HEK293 (cell line): ENCODE measurements at regions not wholly inside any gene's neighbourhood (a gene's known extent, or its start where the extent isn't known, plus 50 kb on each side); places are given as distances from the start of the nearest gene placed in this dataset.

Experiments used
- CTCF ChIA-PET: fragments of 350-600 bp; formaldehyde crosslinking; extraction: SDS; loops from one replicate; lab custom pipeline; 2021; ENCODE audit warnings: antibody characterized with exemption; lab: Yijun Ruan, JAX
- POLR2A ChIA-PET: fragments of 300-600 bp; formaldehyde crosslinking; extraction: SDS; loops from one replicate; lab custom pipeline; 2020; ENCODE audit warnings: antibody characterized with exemption, inconsistent platforms; lab: Yijun Ruan, JAX
- H3K27ac ChIP-seq: fragments of 200-500 bp; sonication (Bioruptor generic); 2 replicates; pipeline ENCODE4 v1.5.1; 2014; ENCODE audit warnings: low read depth, low read length, control low read depth, inconsistent platforms; ENCODE audit errors: extremely low read depth
- H3K36me3 ChIP-seq, 2 experiments: fragments of 200-500 bp in 1 of 2; sonication (Bioruptor generic) in 1 of 2; 1 replicate in 1 of 2; 2 replicates in 1 of 2; pipeline ENCODE4 v1.5.1; 2014 to 2017; ENCODE audit warnings: inconsistent platforms in 2 of 2, low read length in 2 of 2; ENCODE audit not compliant: control insufficient read depth in 2 of 2, insufficient read depth in 1 of 2
- H3K4me1 ChIP-seq: fragments of 200-500 bp; sonication (Bioruptor generic); 2 replicates; pipeline ENCODE4 v1.5.1; 2014; ENCODE audit warnings: mild to moderate bottlenecking, low read length, inconsistent platforms; ENCODE audit not compliant: control insufficient read depth, insufficient read depth
- H3K4me3 ChIP-seq: 2 replicates; pipeline ENCODE4 v1.5.1; 2011; ENCODE audit warnings: low read depth, mild to moderate bottlenecking, control low read depth, low read length, moderate library complexity
- H3K9me3 ChIP-seq: fragments of 200-500 bp; sonication (Bioruptor generic); 2 replicates; pipeline ENCODE4 v1.5.1; 2014; ENCODE audit warnings: low read depth, low read length, inconsistent platforms; ENCODE audit not compliant: control insufficient read depth, insufficient read depth
- GLI2 ChIP-seq: fragments of 450-650 bp; formaldehyde crosslinking; IDR thresholded peaks from 2 replicates; pipeline ENCODE4; 2017; ENCODE audit warnings: missing biosample characterization, missing genetic modification characterization, low read depth, borderline replicate concordance
- KLF8 ChIP-seq: fragments of 450-650 bp; formaldehyde crosslinking; IDR thresholded peaks from 2 replicates; pipeline ENCODE4 v1.5.1; 2016; ENCODE audit warnings: missing biosample characterization, missing genetic modification characterization
- OSR2 ChIP-seq: fragments of 450-650 bp; formaldehyde crosslinking; IDR thresholded peaks from 2 replicates; pipeline ENCODE4 v1.5.1; 2016; ENCODE audit warnings: missing biosample characterization, missing genetic modification characterization
- ZBTB48 ChIP-seq: fragments of 450-650 bp; formaldehyde crosslinking; IDR thresholded peaks from 2 replicates; pipeline ENCODE4 v1.5.1; 2016; ENCODE audit warnings: missing biosample characterization, missing genetic modification characterization
- ZNF10 ChIP-seq: fragments of 450-650 bp; formaldehyde crosslinking; IDR thresholded peaks from 2 replicates; pipeline ENCODE4 v1.5.1; 2017; ENCODE audit warnings: missing biosample characterization, missing genetic modification characterization
- ZNF138 ChIP-seq: fragments of 450-650 bp; formaldehyde crosslinking; IDR thresholded peaks from 2 replicates; pipeline ENCODE4 v1.5.1; 2016; ENCODE audit warnings: missing biosample characterization, missing genetic modification characterization, borderline replicate concordance
- ZNF175 ChIP-seq: fragments of 450-650 bp; formaldehyde crosslinking; IDR thresholded peaks from 2 replicates; pipeline ENCODE4 v1.5.1; 2016; ENCODE audit warnings: missing biosample characterization, missing genetic modification characterization
- ZNF302 ChIP-seq: fragments of 450-650 bp; formaldehyde crosslinking; IDR thresholded peaks from 2 replicates; pipeline ENCODE4 v1.5.1; 2016; ENCODE audit warnings: missing biosample characterization, missing genetic modification characterization, low read depth
- ZNF324 ChIP-seq: fragments of 450-650 bp; formaldehyde crosslinking; IDR thresholded peaks from 2 replicates; pipeline ENCODE4 v1.5.1; 2016; ENCODE audit warnings: missing biosample characterization, missing genetic modification characterization
- ZNF335 ChIP-seq: fragments of 450-650 bp; formaldehyde crosslinking; conservative IDR thresholded peaks from 2 replicates; pipeline ENCODE4 v1.5.1; 2016; ENCODE audit warnings: missing biosample characterization, missing genetic modification characterization
- ZNF341 ChIP-seq: fragments of 450-650 bp; formaldehyde crosslinking; IDR thresholded peaks from 2 replicates; pipeline ENCODE4; 2016; ENCODE audit warnings: low read depth, missing biosample characterization, missing genetic modification characterization
- ZNF391 ChIP-seq: fragments of 450-650 bp; formaldehyde crosslinking; IDR thresholded peaks from 2 replicates; pipeline ENCODE4 v1.5.1; 2016; ENCODE audit warnings: low read depth, missing biosample characterization, missing genetic modification characterization, borderline replicate concordance
- ZNF514 ChIP-seq: fragments of 450-650 bp; formaldehyde crosslinking; IDR thresholded peaks from 2 replicates; pipeline ENCODE4 v1.5.1; 2016; ENCODE audit warnings: missing biosample characterization, missing genetic modification characterization
- ZNF558 ChIP-seq: fragments of 450-650 bp; formaldehyde crosslinking; IDR thresholded peaks from 2 replicates; pipeline ENCODE4 v1.5.1; 2016; ENCODE audit warnings: missing biosample characterization, missing genetic modification characterization
- ZNF596 ChIP-seq: fragments of 450-650 bp; IDR thresholded peaks from 2 replicates; pipeline ENCODE4 v1.5.0; 2018; ENCODE audit warnings: missing biosample characterization, mild to moderate bottlenecking, missing genetic modification characterization, moderate library complexity
- ZNF621 ChIP-seq: fragments of 450-650 bp; formaldehyde crosslinking; IDR thresholded peaks from 2 replicates; pipeline ENCODE4 v1.5.1; 2017; ENCODE audit warnings: missing biosample characterization, missing genetic modification characterization
- ZNF701 ChIP-seq: fragments of 450-650 bp; formaldehyde crosslinking; IDR thresholded peaks from 2 replicates; pipeline ENCODE4 v1.5.1; 2016; ENCODE audit warnings: missing biosample characterization, missing genetic modification characterization
- TF ChIP-seq, protein P1 (sequence below): IDR thresholded peaks from 2 replicates; pipeline ENCODE4 v1.6.1; 2011; ENCODE audit warnings: mild to moderate bottlenecking, low read depth, low read length, borderline replicate concordance
- TF ChIP-seq, protein P2 (sequence below): fragments of 450-650 bp; formaldehyde crosslinking; IDR thresholded peaks from 2 replicates; pipeline ENCODE4 v1.5.1; 2016; ENCODE audit warnings: missing biosample characterization, missing genetic modification characterization
- TF ChIP-seq, protein P3 (sequence below): fragments of 450-650 bp; formaldehyde crosslinking; IDR thresholded peaks from 2 replicates; pipeline ENCODE4 v1.5.1; 2016; ENCODE audit warnings: missing biosample characterization, missing genetic modification characterization
- TF ChIP-seq, protein P4 (sequence below): fragments of 450-650 bp; IDR thresholded peaks from 2 replicates; pipeline ENCODE4 v1.5.1; 2018; ENCODE audit warnings: missing biosample characterization, missing genetic modification characterization
- TF ChIP-seq, protein P5 (sequence below): fragments of 450-650 bp; formaldehyde crosslinking; IDR thresholded peaks from 2 replicates; pipeline ENCODE4 v1.5.1; 2016; ENCODE audit warnings: missing biosample characterization, missing genetic modification characterization

DNA sequence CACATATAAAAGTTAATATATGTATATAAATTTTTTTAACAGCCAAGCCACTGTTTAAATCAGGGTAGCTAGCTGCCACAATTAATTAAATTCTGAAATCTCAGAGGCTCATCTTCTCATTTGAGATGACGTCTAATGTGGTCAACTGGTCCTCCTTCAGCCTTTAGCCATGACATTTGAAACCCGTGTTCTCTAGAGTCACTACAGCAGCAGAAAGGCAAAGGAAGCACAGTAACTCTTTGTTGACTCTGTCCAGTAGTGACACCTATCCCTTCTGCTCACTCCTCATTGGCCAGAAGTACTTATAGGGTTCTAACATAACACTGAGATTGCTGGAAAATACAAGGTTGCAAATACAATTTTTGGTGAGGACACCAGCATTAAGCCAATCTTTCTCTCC lies 555.5 kb downstream of the ETV1 start (continued):
- TF ChIP-seq ZNF324 (tag by site-specific recombination): no peak
- TF ChIP-seq, protein P1, sequence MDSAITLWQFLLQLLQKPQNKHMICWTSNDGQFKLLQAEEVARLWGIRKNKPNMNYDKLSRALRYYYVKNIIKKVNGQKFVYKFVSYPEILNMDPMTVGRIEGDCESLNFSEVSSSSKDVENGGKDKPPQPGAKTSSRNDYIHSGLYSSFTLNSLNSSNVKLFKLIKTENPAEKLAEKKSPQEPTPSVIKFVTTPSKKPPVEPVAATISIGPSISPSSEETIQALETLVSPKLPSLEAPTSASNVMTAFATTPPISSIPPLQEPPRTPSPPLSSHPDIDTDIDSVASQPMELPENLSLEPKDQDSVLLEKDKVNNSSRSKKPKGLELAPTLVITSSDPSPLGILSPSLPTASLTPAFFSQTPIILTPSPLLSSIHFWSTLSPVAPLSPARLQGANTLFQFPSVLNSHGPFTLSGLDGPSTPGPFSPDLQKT: no peak
- TF ChIP-seq, protein P2, sequence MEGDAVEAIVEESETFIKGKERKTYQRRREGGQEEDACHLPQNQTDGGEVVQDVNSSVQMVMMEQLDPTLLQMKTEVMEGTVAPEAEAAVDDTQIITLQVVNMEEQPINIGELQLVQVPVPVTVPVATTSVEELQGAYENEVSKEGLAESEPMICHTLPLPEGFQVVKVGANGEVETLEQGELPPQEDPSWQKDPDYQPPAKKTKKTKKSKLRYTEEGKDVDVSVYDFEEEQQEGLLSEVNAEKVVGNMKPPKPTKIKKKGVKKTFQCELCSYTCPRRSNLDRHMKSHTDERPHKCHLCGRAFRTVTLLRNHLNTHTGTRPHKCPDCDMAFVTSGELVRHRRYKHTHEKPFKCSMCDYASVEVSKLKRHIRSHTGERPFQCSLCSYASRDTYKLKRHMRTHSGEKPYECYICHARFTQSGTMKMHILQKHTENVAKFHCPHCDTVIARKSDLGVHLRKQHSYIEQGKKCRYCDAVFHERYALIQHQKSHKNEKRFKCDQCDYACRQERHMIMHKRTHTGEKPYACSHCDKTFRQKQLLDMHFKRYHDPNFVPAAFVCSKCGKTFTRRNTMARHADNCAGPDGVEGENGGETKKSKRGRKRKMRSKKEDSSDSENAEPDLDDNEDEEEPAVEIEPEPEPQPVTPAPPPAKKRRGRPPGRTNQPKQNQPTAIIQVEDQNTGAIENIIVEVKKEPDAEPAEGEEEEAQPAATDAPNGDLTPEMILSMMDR: no peak

DNA sequence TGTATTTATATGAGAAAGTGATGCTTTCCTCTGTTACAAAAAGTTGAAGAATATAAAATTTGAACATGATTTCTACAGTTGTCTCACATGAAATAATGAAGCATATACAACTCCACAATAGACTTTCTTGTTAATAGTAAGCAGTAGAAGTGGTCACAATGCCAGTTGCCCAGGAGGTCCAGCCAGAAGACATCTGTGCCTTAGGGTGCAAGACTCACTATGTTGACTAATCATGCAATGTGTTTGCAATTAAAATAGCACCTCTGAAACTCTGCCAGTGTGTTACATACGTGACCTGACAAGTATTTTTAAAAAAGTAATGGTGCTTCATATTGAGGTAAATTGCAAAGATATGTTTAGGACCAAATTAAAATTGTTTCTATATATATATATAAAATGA lies 547.2 kb downstream of the ETV1 start:
- Histone ChIP-seq H3K36me3 (no peaks in the 10 kb centered on the region), H3K9me3 (no peaks in the 10 kb centered on the region)
- TF ChIP-seq ZNF701 (tag by site-specific recombination) (no peak), ZNF10 (no peak), ZNF335 (tag by site-specific recombination) (no peak)
- TF ChIP-seq, all 188 proteins: peak for 0
- no peak overlapping the region for H3K27ac ChIP-seq
- no peak overlapping the region for H3K4me3 ChIP-seq
- ChIA-PET CTCF (no interaction called here), POLR2A (no interaction called here)
- no peaks in the 10 kb centered on the region for H3K4me1 ChIP-seq

DNA sequence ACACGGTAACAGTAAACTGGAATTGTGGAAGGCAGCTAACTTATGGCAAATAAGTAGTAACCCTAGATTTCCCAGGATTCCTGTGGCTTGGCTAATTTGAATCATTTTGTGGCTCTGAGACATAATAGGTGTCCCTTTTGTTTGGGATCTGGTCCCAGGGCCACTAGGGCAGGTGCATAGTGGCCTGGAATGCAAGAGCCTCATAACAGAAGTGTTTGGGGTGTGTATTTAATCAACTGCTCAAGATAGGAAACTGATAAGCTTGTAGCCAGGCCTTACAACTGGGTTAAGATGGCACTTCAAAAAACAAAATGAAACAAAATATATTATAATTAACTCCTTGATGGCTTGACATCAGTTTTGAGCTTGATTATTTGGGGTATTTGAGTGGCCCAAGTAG lies 541.8 kb downstream of the ETV1 start:
- no peak overlapping the region for H3K27ac ChIP-seq
- ChIA-PET POLR2A (no interaction called here), CTCF (interaction anchor here (0.6 kb wide), 2 partner anchors 12 to 77 kb away, joined by 3 to 4 read pairs; no protein-coding TSS in a partner anchor)
- TF ChIP-seq ZNF175 (no peak), OSR2 (no peak), ZNF302 (tag by site-specific recombination) (no peak), ZNF138 (tag by site-specific recombination) (no peak), ZNF558 (tag by site-specific recombination) (no peak)
- no peaks in the 10 kb centered on the region for H3K9me3 ChIP-seq
- H3K4me1 ChIP-seq: no peaks in the 10 kb centered on the region
- no peaks in the 10 kb centered on the region for H3K36me3 ChIP-seq
- H3K4me3 ChIP-seq: no peak overlapping the region

DNA sequence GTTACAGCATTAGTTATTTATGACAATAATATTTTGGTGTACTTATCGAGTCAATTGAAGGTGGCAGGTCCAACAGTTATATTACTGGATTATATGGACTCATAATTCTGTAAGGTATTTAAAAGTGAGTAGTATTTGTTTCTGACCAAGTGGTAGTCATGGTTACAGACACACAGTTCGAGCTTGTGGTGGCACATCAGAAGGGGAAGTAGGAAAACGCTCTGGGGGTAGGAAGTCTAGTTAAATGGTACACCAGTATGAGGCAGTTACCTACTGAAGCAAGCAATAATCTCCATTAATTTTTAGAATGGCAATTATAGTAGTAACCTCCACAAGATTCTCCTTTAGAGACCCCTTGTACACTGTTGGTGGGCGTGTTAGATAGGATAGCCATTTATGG lies 541.2 kb downstream of the ETV1 start:
- H3K4me1 ChIP-seq: no peaks in the 10 kb centered on the region
- ChIA-PET POLR2A (no interaction called here), CTCF (interaction anchor here (0.6 kb wide), 1 partner anchor 76 kb away, joined by 4 read pairs; no protein-coding TSS in a partner anchor)
- H3K27ac ChIP-seq: no peak overlapping the region
- no peaks in the 10 kb centered on the region for H3K9me3 ChIP-seq
- H3K4me3 ChIP-seq: no peak overlapping the region
- no peak for TF ChIP-seq KLF8 (tag by site-specific recombination)
- no peak for TF ChIP-seq ZNF391
- TF ChIP-seq ZNF621 (tag by site-specific recombination): no peak
- TF ChIP-seq ZBTB48 (tag by site-specific recombination): no peak
- no peak for TF ChIP-seq ZNF514 (tag by site-specific recombination)
- no peaks in the 10 kb centered on the region for H3K36me3 ChIP-seq

DNA sequence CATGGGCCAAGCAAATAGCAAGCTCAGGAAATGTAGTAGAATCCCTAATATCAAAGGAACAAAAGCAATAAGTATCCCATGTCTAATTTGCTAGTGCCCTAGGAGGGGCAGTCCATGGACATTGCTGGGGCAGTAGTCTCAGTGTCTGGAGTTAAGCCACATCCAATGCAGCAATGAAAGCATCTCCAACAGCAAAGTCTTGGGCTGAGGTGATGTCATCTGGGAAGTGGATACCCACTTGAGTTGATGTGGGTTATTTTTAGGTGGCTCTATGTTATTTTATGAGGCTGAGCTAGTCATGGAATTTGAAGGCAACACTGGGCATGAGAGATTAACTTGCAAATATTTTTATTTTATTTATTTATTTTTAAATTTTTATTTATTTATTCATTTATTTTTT lies 540.0 kb downstream of the ETV1 start:
- Histone ChIP-seq H3K27ac (no peak overlapping the region), H3K4me1 (no peaks in the 10 kb centered on the region), H3K36me3 (no peaks in the 10 kb centered on the region), H3K9me3 (no peaks in the 10 kb centered on the region), H3K4me3 (no peak overlapping the region)
- CTCF ChIA-PET: no interaction called here
- POLR2A ChIA-PET: no interaction called here
- TF ChIP-seq, protein P3, sequence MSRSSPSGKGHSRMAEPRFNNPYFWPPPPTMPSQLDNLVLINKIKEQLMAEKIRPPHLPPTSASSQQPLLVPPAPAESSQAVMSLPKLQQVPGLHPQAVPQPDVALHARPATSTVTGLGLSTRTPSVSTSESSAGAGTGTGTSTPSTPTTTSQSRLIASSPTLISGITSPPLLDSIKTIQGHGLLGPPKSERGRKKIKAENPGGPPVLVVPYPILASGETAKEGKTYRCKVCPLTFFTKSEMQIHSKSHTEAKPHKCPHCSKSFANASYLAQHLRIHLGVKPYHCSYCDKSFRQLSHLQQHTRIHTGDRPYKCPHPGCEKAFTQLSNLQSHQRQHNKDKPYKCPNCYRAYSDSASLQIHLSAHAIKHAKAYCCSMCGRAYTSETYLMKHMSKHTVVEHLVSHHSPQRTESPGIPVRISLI: no peak
- TF ChIP-seq, protein P4, sequence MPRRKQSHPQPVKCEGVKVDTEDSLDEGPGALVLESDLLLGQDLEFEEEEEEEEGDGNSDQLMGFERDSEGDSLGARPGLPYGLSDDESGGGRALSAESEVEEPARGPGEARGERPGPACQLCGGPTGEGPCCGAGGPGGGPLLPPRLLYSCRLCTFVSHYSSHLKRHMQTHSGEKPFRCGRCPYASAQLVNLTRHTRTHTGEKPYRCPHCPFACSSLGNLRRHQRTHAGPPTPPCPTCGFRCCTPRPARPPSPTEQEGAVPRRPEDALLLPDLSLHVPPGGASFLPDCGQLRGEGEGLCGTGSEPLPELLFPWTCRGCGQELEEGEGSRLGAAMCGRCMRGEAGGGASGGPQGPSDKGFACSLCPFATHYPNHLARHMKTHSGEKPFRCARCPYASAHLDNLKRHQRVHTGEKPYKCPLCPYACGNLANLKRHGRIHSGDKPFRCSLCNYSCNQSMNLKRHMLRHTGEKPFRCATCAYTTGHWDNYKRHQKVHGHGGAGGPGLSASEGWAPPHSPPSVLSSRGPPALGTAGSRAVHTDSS (tag by site-specific recombination): no peak
- TF ChIP-seq ZNF514 (tag by site-specific recombination) (no peak), GLI2 (no peak), ZNF341 (tag by site-specific recombination) (no peak), ZNF324 (tag by site-specific recombination) (no peak), ZNF596 (tag by site-specific recombination) (no peak)
- TF ChIP-seq, protein P5, sequence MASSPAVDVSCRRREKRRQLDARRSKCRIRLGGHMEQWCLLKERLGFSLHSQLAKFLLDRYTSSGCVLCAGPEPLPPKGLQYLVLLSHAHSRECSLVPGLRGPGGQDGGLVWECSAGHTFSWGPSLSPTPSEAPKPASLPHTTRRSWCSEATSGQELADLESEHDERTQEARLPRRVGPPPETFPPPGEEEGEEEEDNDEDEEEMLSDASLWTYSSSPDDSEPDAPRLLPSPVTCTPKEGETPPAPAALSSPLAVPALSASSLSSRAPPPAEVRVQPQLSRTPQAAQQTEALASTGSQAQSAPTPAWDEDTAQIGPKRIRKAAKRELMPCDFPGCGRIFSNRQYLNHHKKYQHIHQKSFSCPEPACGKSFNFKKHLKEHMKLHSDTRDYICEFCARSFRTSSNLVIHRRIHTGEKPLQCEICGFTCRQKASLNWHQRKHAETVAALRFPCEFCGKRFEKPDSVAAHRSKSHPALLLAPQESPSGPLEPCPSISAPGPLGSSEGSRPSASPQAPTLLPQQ (tag by site-specific recombination): no peak
